Hippocampal formation (tissue), 2 donors: ENCODE measurements at regions not wholly inside any gene's neighbourhood (a gene's known extent, or its start where the extent isn't known, plus 50 kb on each side); places are given as distances from the start of the nearest gene placed in this dataset.

ENCODE experiments used
- DNase-seq, 2 donors: peaks; one replicate each; lab custom pipeline; 2025; lab: John Stamatoyannopoulos, UW

GRCh38 chr10:44776181-44776580, 135.0 kb upstream of the TMEM72 start:
- DNase-seq: no peak

GRCh38 chr10:44779511-44779910, 131.6 kb upstream of the TMEM72 start:
- no peak for DNase-seq

GRCh38 chr10:44780426-44780825, 130.7 kb upstream of the TMEM72 start:
- peak in 1 of 2 donors; percentile 44 for DNase-seq

- DNase-seq: no peak
These were observed 130.0 kb upstream of the TMEM72 start for GRCh38 chr10:44781131-44781530.

GRCh38 chr10:44786286-44786850, 124.8 kb upstream of the TMEM72 start:
- peak in 1 of 2 donors; percentile 47 for DNase-seq

- DNase-seq: no peak
These were observed 123.6 kb upstream of the TMEM72 start for GRCh38 chr10:44787480-44788075.

- DNase-seq: no peak
These were observed 122.7 kb upstream of the TMEM72 start for GRCh38 chr10:44788147-44789129.

GRCh38 chr10:44792119-44792775, 118.9 kb upstream of the TMEM72 start:
- DNase-seq: no peak

GRCh38 chr10:44799966-44800365, 111.2 kb upstream of the TMEM72 start:
- DNase-seq: no peak

GRCh38 chr10:44801383-44802327, 109.5 kb upstream of the TMEM72 start:
- DNase-seq: peak in 1 of 2 donors; percentile 1

- DNase-seq: no peak
These were observed 107.3 kb upstream of the TMEM72 start for GRCh38 chr10:44803862-44804261.

GRCh38 chr10:44804661-44805060, 106.5 kb upstream of the TMEM72 start:
- no peak for DNase-seq

GRCh38 chr10:44805466-44806210, 105.5 kb upstream of the TMEM72 start:
- no peak for DNase-seq

- no peak for DNase-seq
These were observed 104.2 kb upstream of the TMEM72 start for GRCh38 chr10:44806950-44807349.

- no peak for DNase-seq
These were observed 103.7 kb upstream of the TMEM72 start for GRCh38 chr10:44807451-44807850.

- DNase-seq: no peak
These were observed 101.5 kb upstream of the TMEM72 start for GRCh38 chr10:44809647-44810046.

- DNase-seq: no peak
These were observed 100.1 kb upstream of the TMEM72 start for GRCh38 chr10:44811072-44811471.

GRCh38 chr10:44813201-44813600, 97.9 kb upstream of the TMEM72 start:
- no peak for DNase-seq

- no peak for DNase-seq
These were observed 96.2 kb upstream of the TMEM72 start for GRCh38 chr10:44814929-44815328.

- DNase-seq: no peak
These were observed 93.0 kb upstream of the TMEM72 start for GRCh38 chr10:44818041-44818649.
